CD1c-positive myeloid dendritic cell (primary cell): ENCODE measurements at regions not wholly inside any gene's neighbourhood (a gene's known extent, or its start where the extent isn't known, plus 50 kb on each side); places are given as distances from the start of the nearest gene placed in this dataset.
A peak's percentile ranks its signal among the peaks of the same experiment; 100 is the strongest.

Source experiments
- DNase-seq: peaks from one replicate; pipeline ENCODE4 v3.0.0-alpha.2; 2016; ENCODE audit errors: extremely low spot score

- DNase-seq, result no peak
Measured at GRCh38 chr10:91576096-91576545, 56.8 kb downstream of the PPP1R3C start.

DNA sequence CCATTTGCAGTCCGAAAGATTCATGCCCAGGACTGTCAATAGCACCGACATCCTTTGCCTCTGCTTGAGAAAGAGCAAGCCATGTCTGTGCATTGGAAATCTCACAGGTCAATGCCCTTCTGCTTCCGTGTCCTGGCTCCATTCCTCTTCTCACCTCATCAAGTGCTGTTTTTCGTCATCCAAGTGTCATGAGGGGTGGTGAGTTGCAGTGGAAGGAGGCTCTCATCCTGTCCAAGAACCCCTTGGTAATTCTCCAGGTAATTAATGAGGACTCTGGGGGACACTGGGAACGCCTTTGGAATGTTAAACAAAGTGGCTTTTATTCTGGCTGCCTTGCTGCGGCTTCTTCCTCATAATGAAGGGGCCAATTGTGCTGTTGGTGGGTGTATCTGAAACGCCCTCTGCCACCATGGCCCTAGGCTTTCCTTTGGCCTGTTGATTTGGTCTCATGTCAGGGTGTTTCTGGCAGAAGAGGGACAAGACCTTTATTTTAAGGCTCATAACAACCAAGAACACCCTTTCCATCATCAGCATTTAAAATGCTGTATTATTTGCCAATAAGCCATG is 57.7 kb downstream of the PPP1R3C start:
- DNase-seq, result no peak

DNA sequence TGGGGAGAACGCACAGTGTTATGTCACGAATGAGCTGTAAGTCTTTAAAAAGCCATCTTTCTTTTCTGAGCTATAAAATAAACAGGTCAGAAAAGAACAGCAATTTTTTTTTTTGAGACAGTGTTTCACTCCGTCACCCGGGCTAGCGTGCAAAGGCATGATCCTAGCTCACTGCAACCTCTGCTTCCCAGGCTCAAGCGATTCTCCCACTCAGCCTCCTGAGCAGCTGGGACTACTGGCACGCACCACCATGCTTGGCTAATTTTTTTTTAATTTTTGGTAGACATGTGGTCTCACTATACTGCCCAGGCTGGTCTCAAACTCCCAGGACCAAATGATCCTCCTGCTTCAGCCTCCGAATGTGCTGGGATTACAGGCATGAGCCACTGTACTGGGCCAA is 58.6 kb downstream of the PPP1R3C start:
- no peak for DNase-seq

DNA sequence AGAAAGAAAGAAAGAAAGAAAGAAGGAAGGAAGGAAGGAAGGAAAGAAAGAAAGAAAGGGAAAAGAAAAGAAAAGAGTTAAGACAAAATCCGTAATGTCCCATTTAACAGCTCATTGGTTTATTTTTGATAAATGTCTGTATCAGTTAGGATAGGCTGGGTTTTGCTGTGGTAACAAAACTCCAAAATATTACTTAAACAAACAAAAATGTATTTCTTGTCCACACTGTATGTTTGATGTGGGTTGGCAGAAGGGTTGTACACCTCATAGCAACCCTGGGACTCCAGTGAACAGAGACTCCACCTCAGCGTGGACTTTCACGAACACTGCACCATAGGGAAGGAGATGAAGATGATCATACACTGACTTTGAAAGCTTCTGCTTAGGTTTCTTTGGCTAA is 59.6 kb downstream of the PPP1R3C start:
- DNase-seq, result no peak

- no peak for DNase-seq
Measured at GRCh38 chr10:91571671-91572070, 61.2 kb downstream of the PPP1R3C start.

DNA sequence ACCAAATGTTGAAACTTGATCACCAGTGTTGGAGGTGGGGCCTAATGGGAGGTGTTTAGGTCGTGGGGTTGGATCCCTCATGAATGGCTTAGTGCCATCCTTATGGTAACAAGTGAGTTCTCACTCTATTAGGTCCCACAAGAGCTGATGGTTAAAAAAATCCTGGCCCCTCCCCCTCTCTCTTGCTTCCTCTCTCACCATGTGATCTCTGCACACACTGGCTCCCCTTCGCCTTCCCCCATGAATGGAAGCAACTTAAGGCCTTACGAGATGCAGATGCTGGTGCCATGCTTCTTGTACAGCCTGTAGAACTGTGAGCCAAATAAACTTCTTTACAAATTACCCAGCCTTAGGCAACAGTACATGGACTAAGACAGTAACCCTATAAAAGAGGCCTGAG is 62.7 kb downstream of the PPP1R3C start:
- DNase-seq, result no peak

GRCh38 chr10:91569522-91569921 is 63.3 kb downstream of the PPP1R3C start:
- no peak for DNase-seq

DNA sequence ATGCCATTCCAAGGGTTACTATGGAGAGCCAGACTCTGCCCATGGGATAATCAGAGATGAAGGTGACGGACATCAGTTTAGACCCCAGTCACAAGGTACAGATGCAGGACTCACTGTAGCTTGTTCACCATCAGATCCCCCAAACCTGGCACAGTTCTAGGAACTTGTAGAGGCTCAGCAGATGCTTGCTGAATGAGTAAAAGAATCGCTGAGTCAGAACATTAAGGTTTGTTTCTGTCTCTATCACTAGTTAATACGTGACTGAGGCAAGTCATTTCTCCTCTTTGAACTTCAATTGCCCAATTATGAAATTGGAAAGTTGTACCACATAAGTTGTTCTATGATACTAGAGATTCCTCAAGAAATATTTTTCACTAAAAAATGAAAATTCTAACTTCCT is 65.1 kb downstream of the PPP1R3C start:
- no peak for DNase-seq

DNA sequence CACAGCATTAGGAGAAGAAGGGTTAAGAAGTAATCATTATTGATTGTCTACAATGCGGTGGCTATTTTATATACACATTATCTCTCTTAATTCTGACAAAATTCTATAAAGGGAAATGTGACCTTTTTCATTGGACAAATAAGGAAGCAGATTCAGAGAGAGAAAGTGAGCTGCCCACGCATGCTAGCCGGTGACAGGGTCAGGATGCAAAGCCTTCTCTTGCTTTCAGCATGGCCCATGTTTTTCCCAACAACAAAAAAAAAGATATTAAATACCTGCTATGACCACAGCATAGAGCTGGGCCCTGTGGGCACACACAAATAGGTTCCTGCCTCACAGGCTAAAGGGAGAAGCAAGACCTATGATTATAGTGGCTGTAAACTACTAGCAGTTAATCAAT is 66.8 kb downstream of the PPP1R3C start:
- peak; percentile 37 for DNase-seq

DNA sequence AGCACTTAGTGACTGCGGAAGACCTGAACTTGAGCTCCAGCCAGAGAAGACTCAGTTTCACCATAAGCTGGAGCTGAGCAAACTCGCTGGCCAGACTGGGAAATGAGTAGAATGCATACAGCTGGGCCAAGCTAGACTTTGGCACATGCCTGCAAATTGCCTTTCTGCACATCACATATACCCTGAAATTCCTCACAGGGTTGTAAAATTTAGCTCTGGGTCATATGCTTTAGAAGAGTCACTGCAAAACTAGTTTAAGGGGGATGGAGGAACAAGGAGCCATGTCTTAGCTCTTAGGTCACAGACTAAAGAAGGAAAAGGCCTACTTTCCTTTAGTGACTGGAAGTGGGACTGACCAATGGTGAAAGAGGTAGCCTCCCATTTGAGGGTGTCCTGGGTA is 67.6 kb downstream of the PPP1R3C start:
- no peak for DNase-seq

DNA sequence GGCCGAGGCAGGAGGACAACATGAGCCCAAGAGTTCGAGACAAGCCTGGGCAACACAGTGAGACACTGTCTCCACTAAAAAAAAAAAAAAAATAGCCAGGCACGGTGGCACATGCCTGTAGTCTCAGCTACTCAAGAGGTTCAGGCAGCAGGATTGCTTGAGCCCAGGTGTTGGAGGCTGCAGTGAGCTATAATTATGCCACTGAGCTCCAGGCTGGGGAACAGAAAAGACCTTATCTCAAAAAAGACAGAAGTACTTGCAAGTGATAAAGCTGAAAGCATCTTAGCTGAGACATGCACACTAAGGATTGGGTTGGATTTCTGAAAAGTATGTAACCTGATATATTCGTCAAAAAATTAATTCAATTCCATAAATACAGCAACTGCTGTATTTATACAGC is 68.4 kb downstream of the PPP1R3C start:
- no peak for DNase-seq
